Keratinocyte (primary cell): ENCODE measurements at regions not wholly inside any gene's neighbourhood (a gene's known extent, or its start where the extent isn't known, plus 50 kb on each side); places are given as distances from the start of the nearest gene placed in this dataset.

Experiments used
- DNase-seq: peaks from one replicate; pipeline ENCODE4 v3.0.0-alpha.2; 2011; ENCODE audit warnings: low read depth, missing footprints, low spot score
- FAIRE-seq: peaks from 2 replicates; lab custom pipeline; 2011; peaks lifted over from hg19 to GRCh38; lab: Jason Lieb, UNC
- H2AFZ ChIP-seq: 2 replicates; pipeline ENCODE4 v1.6.0; 2012; ENCODE audit warnings: low read length, control low read depth, inconsistent platforms; ENCODE audit not compliant: control insufficient read depth
- H3K27ac ChIP-seq: 2 replicates; pipeline ENCODE4 v1.5.1; 2011; ENCODE audit warnings: low read length; ENCODE audit not compliant: control insufficient read depth, insufficient read depth
- H3K27me3 ChIP-seq: 3 replicates; pipeline ENCODE4 v1.6.0; 2011; ENCODE audit warnings: low read length; ENCODE audit not compliant: control insufficient read depth, insufficient read depth; ENCODE audit errors: extremely low read depth
- H3K36me3 ChIP-seq, 2 experiments: 2 replicates in 1 of 2; 3 replicates in 1 of 2; pipeline ENCODE4 v1.5.1; 2011; ENCODE audit warnings: low read length in 2 of 2, mild to moderate bottlenecking in 1 of 2; ENCODE audit not compliant: control insufficient read depth in 2 of 2, insufficient read depth in 2 of 2; ENCODE audit errors: extremely low read depth in 1 of 2
- H3K4me1 ChIP-seq: 3 replicates; pipeline ENCODE4 v1.5.1; 2011; ENCODE audit warnings: low read length; ENCODE audit not compliant: control insufficient read depth, insufficient read depth; ENCODE audit errors: extremely low read depth
- H3K4me2 ChIP-seq: 3 replicates; pipeline ENCODE4 v1.6.0; 2011; ENCODE audit warnings: low read depth, low read length; ENCODE audit not compliant: control insufficient read depth, insufficient read depth; ENCODE audit errors: extremely low read depth
- H3K4me3 ChIP-seq, 3 experiments: fragments of 200-600 bp in 1 of 3; sonication (generic) in 1 of 3; 2 replicates in 2 of 3; 3 replicates in 1 of 3; pipeline ENCODE4 v1.5.1; 2011 to 2016; ENCODE audit warnings: low read length in 3 of 3, mild to moderate bottlenecking in 3 of 3, control low read depth in 2 of 3, inconsistent platforms in 1 of 3, low read depth in 1 of 3, mixed read lengths in 1 of 3, mixed run types in 1 of 3, moderate library complexity in 1 of 3; ENCODE audit not compliant: control insufficient read depth in 2 of 3, insufficient read depth in 2 of 3; ENCODE audit errors: extremely low read depth in 1 of 3
- H3K79me2 ChIP-seq: 2 replicates; pipeline ENCODE4 v1.6.0; 2012; ENCODE audit warnings: low read length; ENCODE audit not compliant: control insufficient read depth, insufficient read depth
- H3K9ac ChIP-seq: 3 replicates; pipeline ENCODE4 v1.6.0; 2011; ENCODE audit warnings: low read length; ENCODE audit not compliant: control insufficient read depth, insufficient read depth; ENCODE audit errors: extremely low read depth
- H3K9me1 ChIP-seq: 3 replicates; pipeline ENCODE4 v1.6.0; 2011; ENCODE audit warnings: low read length; ENCODE audit not compliant: control insufficient read depth, insufficient read depth; ENCODE audit errors: extremely low read depth
- H3K9me3 ChIP-seq: 2 replicates; pipeline ENCODE4 v1.5.1; 2012; ENCODE audit warnings: low read depth, low read length; ENCODE audit not compliant: control insufficient read depth
- H4K20me1 ChIP-seq: 3 replicates; pipeline ENCODE4 v1.6.0; 2011; ENCODE audit warnings: low read length; ENCODE audit not compliant: control insufficient read depth, insufficient read depth; ENCODE audit errors: extremely low read depth
- CTCF ChIP-seq, 3 experiments: IDR thresholded peaks in 1 of 3; conservative IDR thresholded peaks in 1 of 3; optimal IDR thresholded peaks in 1 of 3; 2 replicates in 2 of 3; 3 replicates in 1 of 3; pipeline versions ENCODE3 to v1.5.1; 2011; ENCODE audit warnings: low read length in 3 of 3, mild to moderate bottlenecking in 3 of 3, moderate library complexity in 2 of 3, control low read depth in 1 of 3, inconsistent platforms in 1 of 3; ENCODE audit not compliant: insufficient read depth in 2 of 3; ENCODE audit errors: extremely low read depth in 1 of 3
- EZH2 ChIP-seq: IDR thresholded peaks from one replicate; pipeline ENCODE4 v1.6.1; 2012; ENCODE audit warnings: inconsistent platforms, mild to moderate bottlenecking, low read length, moderate library complexity
- dilution Hi-C: fragments of 300-500 bp; cut with MboI; formaldehyde crosslinking; loops from one replicate; pipeline ENCODE4 v1.7.0; 2020; ENCODE audit warnings: low sequenced_read_pairs; ENCODE audit not compliant: extremely low pct_ligation_motif_present

DNA sequence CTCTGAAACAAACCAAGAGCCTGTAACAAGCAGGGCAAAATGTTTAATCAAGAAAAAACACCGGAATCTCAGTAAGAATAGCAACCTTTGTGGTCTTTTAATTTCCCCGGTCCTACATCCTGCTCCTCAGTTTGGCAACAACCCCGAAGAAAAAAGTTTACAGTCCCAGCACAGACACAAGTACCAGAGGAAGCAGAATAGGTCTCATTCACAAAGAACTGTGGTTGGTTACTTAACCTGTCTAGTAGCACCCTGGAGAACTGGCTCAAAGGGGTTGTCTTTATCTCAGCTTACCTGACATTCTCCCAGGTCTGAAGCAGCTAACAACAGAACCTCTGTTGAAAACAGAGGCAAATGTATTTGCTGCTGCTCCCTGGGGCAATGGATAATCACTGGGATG lies 399.3 kb downstream of the AJAP1 start:
- Histone ChIP-seq H4K20me1 (no peaks in the 10 kb centered on the region), H3K4me2 (no peak overlapping the region), H3K9me1 (no peaks in the 10 kb centered on the region), H3K79me2 (no peaks in the 10 kb centered on the region), H3K4me1 (no peaks in the 10 kb centered on the region), H3K27ac (no peak overlapping the region), H3K36me3 (no peaks in the 10 kb centered on the region), H3K9me3 (no peaks in the 10 kb centered on the region), H2AFZ (no peak overlapping the region), H3K9ac (no peak overlapping the region), H3K27me3 (no peaks in the 10 kb centered on the region), H3K4me3 (no peak overlapping the region)
- dilution Hi-C loops = no loop called here
- FAIRE-seq (no peak), DNase-seq (no peak)
- TF ChIP-seq CTCF (optimal IDR thresholded peaks at IDR 0.05 in 1 of 3, IDR thresholded peaks at IDR 0.05 in 1 of 3, conservative IDR thresholded peaks at IDR 0.05 in 1 of 3; ENCODE audit: extremely low read depth in 1 of 3, insufficient read depth in 2 of 3, low read length in 3 of 3) (no peak), EZH2 (no peak)

DNA sequence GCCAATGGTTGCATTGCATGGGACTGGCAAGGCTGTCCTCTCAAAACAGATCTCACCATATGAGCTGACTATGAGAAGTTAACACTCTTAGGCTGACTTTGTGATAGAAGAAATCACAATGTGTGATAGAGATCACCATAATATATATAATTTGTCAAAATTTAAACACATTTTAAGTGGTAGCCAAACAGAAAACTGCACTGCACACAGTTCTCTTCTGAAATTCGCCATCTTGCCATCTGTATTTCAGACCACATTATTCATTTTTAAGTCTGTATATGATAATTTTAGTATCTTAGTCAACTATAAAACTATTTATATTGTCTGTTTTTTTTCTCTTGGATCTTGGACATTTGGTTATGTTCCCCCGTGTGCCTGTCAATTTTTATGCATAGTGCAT lies 374.7 kb downstream of the AJAP1 start:
- H2AFZ ChIP-seq = no peak overlapping the region
- H3K79me2 ChIP-seq = no peaks in the 10 kb centered on the region
- no peaks in the 10 kb centered on the region for H3K9me1 ChIP-seq

More for the DNA sequence above, 374.7 kb downstream of the AJAP1 start:
- dilution Hi-C loops = no loop called here
- Histone ChIP-seq H3K27me3 (no peaks in the 10 kb centered on the region), H3K9me3 (peaks cover 3% of the 10 kb centered on the region), H3K36me3 (no peaks in the 10 kb centered on the region), H4K20me1 (no peaks in the 10 kb centered on the region), H3K9ac (no peak overlapping the region), H3K4me3 (no peak overlapping the region), H3K4me2 (no peak overlapping the region), H3K4me1 (no peaks in the 10 kb centered on the region), H3K27ac (no peak overlapping the region)
- FAIRE-seq = no peak
- no peak for TF ChIP-seq CTCF (optimal IDR thresholded peaks at IDR 0.05 in 1 of 3, IDR thresholded peaks at IDR 0.05 in 1 of 3, conservative IDR thresholded peaks at IDR 0.05 in 1 of 3; ENCODE audit: extremely low read depth in 1 of 3, insufficient read depth in 2 of 3, low read length in 3 of 3)
- TF ChIP-seq EZH2 = no peak
- DNase-seq = no peak
